ENCODE measurements at regions not wholly inside any gene's neighbourhood (a gene's known extent, or its start where the extent isn't known, plus 50 kb on each side); places are given as distances from the start of the nearest gene placed in this dataset.

GRCh38 chr2:19300961-19301360 lies 57.5 kb downstream of the OSR1 start:
- Histone ChIP-seq H3K27me3 (ENCODE audit: insufficient read depth, poor library complexity, severe bottlenecking) (no peaks in the 10 kb centered on the region), H3K4me3 (replicated peaks; ENCODE audit: insufficient read depth, low read length) (no peak overlapping the region), H3K27ac (replicated peaks) (no peak overlapping the region)
- no peak for TF ChIP-seq GABPA (IDR thresholded peaks at IDR 0.05; ENCODE audit: low read depth)
- DNase-seq (ENCODE audit: low read depth in 1 of 2, low spot score in 1 of 2) = no peak

GRCh38 chr2:19299522-19299921 lies 58.9 kb downstream of the OSR1 start:
- TF ChIP-seq SPI1 (IDR thresholded peaks at IDR 0.05; ENCODE audit: borderline replicate concordance, low read depth) = no peak
- TF ChIP-seq, protein P1, sequence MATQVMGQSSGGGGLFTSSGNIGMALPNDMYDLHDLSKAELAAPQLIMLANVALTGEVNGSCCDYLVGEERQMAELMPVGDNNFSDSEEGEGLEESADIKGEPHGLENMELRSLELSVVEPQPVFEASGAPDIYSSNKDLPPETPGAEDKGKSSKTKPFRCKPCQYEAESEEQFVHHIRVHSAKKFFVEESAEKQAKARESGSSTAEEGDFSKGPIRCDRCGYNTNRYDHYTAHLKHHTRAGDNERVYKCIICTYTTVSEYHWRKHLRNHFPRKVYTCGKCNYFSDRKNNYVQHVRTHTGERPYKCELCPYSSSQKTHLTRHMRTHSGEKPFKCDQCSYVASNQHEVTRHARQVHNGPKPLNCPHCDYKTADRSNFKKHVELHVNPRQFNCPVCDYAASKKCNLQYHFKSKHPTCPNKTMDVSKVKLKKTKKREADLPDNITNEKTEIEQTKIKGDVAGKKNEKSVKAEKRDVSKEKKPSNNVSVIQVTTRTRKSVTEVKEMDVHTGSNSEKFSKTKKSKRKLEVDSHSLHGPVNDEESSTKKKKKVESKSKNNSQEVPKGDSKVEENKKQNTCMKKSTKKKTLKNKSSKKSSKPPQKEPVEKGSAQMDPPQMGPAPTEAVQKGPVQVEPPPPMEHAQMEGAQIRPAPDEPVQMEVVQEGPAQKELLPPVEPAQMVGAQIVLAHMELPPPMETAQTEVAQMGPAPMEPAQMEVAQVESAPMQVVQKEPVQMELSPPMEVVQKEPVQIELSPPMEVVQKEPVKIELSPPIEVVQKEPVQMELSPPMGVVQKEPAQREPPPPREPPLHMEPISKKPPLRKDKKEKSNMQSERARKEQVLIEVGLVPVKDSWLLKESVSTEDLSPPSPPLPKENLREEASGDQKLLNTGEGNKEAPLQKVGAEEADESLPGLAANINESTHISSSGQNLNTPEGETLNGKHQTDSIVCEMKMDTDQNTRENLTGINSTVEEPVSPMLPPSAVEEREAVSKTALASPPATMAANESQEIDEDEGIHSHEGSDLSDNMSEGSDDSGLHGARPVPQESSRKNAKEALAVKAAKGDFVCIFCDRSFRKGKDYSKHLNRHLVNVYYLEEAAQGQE (IDR thresholded peaks at IDR 0.05; ENCODE audit: insufficient replicate concordance, low read depth) = no peak
- TF ChIP-seq POLR2AphosphoS5 (IDR thresholded peaks at IDR 0.05; ENCODE audit: low read depth) = no peak
- no peak for TF ChIP-seq CTCF (IDR thresholded peaks at IDR 0.05; ENCODE audit: insufficient read depth, low read length)
- TF ChIP-seq GABPA (IDR thresholded peaks at IDR 0.05; ENCODE audit: low read depth) = no peak
- H3K27ac ChIP-seq (replicated peaks) = no peak overlapping the region
- DNase-seq (ENCODE audit: low read depth in 1 of 2, low spot score in 1 of 2) = no peak
- H3K4me3 ChIP-seq (replicated peaks; ENCODE audit: insufficient read depth, low read length) = no peak overlapping the region
- H3K27me3 ChIP-seq (ENCODE audit: insufficient read depth, poor library complexity, severe bottlenecking) = no peaks in the 10 kb centered on the region

DNA sequence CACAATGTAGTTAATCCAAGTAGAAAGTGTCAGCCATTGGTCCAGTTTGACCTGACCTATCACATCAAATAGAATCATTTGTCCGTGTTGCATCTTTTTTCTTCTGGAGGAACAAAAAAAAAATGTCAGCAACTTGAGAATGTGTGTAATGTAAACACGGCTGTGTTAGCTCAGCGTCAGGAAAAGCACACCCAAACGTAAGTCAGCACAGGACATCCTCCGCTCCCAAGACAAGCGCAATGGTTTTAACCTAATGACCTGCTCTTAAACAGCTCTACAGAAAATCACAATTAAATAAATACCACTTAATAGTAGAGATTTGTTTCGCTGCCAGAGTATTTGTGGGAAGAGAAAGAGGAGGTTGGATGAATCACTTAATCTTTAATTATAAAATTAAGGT lies 59.4 kb downstream of the OSR1 start:
- Histone ChIP-seq H3K27me3 (ENCODE audit: insufficient read depth, poor library complexity, severe bottlenecking) (no peaks in the 10 kb centered on the region), H3K4me3 (replicated peaks; ENCODE audit: insufficient read depth, low read length) (no peak overlapping the region), H3K27ac (replicated peaks) (no peak overlapping the region)
- no peak for DNase-seq (ENCODE audit: low read depth in 1 of 2, low spot score in 1 of 2)
- TF ChIP-seq POLR2AphosphoS5 (IDR thresholded peaks at IDR 0.05; ENCODE audit: low read depth) (no peak), GABPA (IDR thresholded peaks at IDR 0.05; ENCODE audit: low read depth) (no peak), SPI1 (IDR thresholded peaks at IDR 0.05; ENCODE audit: borderline replicate concordance, low read depth) (no peak), CTCF (IDR thresholded peaks at IDR 0.05; ENCODE audit: insufficient read depth, low read length) (no peak)
- TF ChIP-seq, protein P1 (IDR thresholded peaks at IDR 0.05; ENCODE audit: insufficient replicate concordance, low read depth) = no peak

DNA sequence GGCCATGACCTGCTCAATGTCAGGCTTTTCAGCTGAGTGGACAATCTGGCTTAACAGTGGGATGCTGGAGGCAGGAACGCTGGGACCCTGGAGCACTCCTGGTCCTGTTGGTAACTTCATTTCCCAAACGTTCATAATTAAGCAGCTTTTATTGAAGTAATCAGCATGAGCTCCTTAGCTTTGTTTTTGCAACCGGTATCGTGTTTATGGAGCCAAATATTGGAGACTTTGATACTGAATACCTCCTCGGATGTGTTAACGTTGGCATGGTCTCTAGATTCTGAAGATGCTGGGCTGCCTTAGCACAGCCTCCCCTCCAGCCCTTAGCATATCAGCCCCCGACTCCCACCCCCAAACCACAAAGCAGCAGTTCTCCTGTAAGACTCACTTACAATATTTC lies 60.7 kb downstream of the OSR1 start:
- no peak for DNase-seq (ENCODE audit: low read depth in 1 of 2, low spot score in 1 of 2)
- no peaks in the 10 kb centered on the region for H3K27me3 ChIP-seq (ENCODE audit: insufficient read depth, poor library complexity, severe bottlenecking)
- no peak for TF ChIP-seq POLR2AphosphoS5 (IDR thresholded peaks at IDR 0.05; ENCODE audit: low read depth)
- TF ChIP-seq CTCF (IDR thresholded peaks at IDR 0.05; ENCODE audit: insufficient read depth, low read length) = no peak
- TF ChIP-seq GABPA (IDR thresholded peaks at IDR 0.05; ENCODE audit: low read depth) = no peak
- TF ChIP-seq, protein P1 (IDR thresholded peaks at IDR 0.05; ENCODE audit: insufficient replicate concordance, low read depth) = no peak
- no peak for TF ChIP-seq SPI1 (IDR thresholded peaks at IDR 0.05; ENCODE audit: borderline replicate concordance, low read depth)
- no peak overlapping the region for H3K4me3 ChIP-seq (replicated peaks; ENCODE audit: insufficient read depth, low read length)
- no peak overlapping the region for H3K27ac ChIP-seq (replicated peaks)
